Stimulated activated naive CD4-positive, alpha-beta T cell (primary cell): ENCODE measurements at regions not wholly inside any gene's neighbourhood (a gene's known extent, or its start where the extent isn't known, plus 50 kb on each side); places are given as distances from the start of the nearest gene placed in this dataset.
"Not testable (repeated sequence)": the region's sequence is repeated elsewhere in the genome, so short reads cannot be mapped to it uniquely, and the experiment has no call there.

Source experiments
- DNase-seq, 6 experiments: peaks; one replicate each; lab custom pipeline; 2025; lab: John Stamatoyannopoulos, UW

DNA sequence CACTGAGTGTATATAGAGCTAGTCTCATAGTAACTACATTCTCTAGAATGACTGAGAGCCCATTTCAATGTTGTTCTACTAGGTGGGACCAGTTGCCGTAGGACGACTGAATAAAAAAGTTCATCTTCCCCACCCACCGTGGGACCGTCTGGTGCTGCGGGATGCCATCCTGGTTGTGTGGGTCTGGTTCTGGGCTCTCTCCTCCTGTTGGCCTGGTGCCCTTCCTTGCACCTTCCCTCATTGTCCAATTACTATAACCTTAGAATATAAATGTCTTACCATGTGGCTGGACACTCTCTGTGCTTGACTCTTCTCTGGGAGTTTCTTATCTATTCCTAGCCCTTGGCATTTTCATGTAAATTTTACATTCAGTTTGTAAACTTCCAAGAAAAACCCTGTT, 344.4 kb downstream of the TCERG1L start:
- no peak for DNase-seq

DNA sequence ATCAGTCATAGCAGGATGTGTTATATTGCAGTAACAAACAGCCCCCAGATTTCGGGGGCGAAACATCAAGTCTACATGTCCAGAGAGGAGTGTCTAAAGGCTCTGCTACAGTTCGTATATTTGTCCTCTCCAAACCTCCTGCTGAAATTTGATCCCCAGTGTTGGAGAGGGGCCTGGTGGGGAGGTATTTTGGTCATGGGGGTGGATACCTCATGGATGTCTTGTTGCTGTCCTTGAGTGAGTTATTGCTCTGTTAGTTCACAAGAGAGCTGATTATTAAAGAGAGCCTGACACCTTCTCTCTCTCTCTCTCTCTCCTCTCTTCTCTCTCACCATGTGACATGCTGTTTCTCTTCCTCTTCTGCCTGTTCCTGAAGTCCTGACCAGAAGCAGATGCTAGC, 343.7 kb downstream of the TCERG1L start:
- no peak for DNase-seq

DNA sequence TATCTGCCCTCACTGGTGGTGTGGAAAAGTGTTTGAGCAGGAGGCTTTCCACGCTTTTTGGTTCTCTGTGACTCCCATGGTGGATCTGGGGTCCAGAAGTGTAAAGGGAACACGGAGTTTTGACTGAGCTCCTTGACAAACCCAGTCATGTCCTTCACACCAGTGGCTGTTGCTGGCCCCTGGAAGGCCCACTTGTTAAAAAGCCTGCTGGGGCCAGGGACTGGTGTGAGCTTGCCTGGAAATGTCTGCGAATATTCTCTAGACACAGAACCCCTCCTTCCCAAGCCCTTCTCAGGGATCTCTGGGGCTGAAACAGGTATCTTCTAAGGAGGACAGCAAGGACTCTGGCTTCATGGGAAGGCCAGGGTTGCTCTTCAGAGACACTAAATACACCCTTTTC, 343.0 kb downstream of the TCERG1L start:
- DNase-seq, result no peak

DNA sequence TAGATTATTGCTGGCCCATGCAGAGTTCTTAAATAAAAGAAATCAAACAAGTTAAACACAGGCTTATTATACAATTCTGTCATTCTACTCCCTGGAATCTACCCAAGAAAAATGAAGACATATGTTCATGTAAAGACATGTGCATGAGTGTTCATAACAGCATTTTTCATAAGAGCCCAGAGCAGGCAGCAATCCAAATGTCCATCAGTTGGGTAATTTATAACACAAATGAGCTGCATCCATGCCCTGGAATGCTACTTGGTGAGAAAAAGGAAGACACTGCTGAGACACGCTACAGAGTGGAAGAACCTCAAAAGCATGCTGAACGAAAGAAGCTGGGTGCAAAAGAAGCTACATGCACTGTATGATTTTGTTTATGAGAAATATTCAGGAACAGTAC, 342.6 kb downstream of the TCERG1L start:
- no peak for DNase-seq

DNA sequence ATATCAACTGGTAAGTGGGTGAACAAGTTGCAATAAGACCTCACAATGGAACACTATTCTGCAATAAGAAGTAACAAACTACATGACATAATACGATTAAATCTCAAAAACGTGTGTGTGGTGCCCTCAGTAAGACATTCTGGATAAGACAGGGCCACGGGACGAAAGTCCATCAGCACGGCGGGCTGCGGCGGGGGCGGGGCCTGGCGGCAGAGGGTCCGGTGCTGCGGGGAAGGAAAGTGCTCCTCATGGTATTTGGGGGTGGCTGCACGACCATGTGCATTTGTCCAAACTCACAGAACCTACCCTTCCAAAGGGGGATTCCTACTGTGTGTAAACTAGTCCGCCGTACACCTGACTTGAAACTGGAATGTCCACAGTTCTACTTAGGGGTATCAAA, 341.8 kb downstream of the TCERG1L start:
- DNase-seq, result no peak

DNA sequence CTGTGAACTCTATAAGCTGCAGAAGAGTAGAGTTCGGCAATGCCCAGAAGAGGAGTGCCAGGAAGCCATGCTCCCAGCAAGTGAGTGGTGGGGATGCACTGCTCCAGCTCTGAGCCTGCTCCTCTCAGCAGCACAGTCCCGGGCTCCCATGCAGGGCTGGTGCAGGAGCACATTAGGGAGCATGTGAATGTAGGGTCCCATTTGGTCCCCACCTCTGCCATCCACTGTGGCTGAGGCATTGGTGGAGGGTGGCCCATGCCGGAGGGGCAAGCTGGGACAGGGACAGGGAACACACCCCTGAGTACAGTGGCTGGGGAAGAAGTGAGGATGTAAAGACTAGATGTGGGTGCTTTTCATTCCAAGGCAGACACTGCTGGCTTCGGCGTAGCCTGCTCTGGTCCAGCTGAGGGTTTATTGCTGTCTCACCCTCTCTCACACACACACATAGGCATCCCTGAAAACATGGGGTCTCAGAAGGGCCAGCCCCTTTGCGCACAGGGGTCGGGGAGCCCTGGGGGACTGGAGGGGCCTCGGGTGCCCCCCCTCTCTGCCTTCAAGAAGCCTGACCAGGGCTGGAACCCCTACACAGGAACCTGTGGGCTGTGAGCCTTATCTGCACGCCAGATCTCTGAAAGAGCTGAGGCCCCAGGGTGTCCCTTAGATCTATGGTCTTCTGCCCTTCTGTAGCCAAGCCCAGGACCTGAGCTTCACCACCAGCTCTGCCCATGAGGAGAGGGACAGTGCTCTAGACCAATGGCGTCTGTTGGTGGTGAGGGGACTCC, 341.0 kb downstream of the TCERG1L start:
- DNase-seq, result no peak

DNA sequence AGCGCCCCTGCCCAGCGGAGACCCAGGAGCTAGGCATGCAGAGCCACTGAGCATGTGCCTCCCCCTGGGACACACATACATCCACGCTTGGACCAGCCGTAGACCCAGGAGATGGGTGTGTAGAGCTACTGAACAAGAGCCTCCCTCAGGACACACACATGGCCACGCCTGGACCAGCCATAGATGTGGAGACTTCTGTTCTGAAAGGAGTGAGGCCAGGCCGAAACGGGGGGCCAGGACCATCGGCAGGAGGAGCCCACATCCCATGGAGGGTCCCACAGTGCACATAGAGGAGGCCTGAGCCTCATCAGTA, 340.4 kb downstream of the TCERG1L start:
- DNase-seq, result no peak

DNA sequence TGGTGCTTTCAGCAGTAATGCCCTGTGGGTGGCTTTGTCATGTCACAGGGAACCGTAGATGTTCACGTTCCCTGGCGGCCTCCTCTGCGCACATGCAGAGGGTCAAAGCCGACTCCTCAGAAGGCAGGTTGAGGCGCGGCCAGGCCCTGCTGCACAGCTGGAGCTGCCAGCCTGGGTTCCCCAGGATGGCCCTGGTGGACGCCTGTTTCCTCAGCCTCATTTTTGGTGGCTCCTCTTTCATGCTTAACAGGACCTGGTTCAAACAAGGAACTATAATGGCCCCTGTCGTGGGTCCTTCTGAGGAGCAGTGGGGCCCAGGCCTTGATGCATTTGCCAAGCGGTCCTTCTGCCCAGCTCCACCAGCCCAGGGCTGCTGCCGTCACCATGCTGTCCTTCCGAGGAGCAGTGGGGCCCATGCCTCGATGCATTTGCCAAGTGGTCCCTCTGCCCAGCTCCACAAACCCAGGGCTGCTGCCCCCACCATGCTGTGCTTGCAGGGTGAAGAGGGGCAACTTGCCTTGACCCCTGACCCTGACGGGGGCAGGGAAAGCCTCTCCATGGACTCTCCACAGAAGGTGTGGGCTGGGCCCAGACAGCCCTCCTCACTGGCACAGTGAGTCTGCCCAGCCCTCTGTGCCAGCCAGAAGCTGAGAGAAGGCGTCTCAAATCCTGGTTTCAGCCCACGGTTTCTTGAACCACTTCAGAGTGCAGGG, 338.2 kb downstream of the TCERG1L start:
- DNase-seq, result no peak

DNA sequence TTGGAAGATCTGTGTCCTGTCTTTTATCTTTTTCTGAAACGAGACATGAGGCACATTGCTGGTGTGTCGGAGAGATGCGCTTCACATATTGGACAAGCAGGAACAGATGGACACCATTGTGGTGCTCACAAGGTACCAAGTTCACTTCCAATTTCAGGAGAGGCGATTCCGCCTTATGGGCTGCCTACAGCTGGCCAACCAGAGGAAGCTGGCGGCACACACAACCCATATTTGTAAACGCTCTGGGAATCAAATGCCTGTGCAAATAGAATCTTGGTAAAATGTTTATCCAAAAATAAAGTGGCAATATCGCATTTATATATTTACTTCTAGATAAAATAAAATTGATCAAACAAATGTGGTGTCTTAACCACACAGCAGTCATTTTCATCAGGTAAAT, 337.4 kb downstream of the TCERG1L start:
- no peak for DNase-seq

DNA sequence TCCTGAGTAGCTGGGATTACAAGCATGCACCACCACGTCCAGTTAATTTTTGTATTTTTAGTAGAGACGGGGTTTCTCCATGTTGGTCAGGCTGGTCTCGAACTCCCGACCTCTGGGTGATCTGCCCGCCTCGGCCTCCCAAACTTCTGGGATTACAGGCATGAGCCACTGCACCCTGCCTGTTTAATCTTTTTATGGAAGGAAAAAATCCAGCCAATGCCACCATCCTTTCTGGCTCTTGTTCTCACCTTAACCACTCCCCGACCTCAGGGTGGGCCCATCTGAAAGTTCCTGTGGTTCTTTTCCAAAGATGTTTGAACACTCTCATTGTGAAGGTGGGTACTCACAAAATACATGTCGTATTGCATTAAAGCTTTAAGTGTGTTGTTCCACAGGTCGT, 336.2 kb downstream of the TCERG1L start:
- not testable (repeated sequence) for DNase-seq

DNA sequence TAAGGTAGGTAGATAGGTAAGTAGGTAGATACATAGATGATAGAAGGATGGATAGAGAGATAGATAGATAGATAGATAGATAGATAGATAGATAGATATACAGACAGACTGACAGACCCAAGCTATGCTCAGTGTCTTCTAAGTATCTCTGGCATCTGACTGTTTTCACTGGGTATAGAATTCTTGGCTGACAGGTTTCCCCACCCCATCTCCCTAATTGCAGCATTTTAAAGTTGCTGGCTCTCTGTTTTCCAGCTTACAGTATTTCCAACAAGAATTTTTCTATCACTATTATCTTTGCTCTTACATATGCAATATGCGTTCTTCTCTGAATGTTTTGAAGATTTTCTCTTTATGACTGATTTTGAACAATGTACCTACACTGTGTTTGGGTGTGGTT, 328.7 kb downstream of the TCERG1L start:
- DNase-seq, result no peak

DNA sequence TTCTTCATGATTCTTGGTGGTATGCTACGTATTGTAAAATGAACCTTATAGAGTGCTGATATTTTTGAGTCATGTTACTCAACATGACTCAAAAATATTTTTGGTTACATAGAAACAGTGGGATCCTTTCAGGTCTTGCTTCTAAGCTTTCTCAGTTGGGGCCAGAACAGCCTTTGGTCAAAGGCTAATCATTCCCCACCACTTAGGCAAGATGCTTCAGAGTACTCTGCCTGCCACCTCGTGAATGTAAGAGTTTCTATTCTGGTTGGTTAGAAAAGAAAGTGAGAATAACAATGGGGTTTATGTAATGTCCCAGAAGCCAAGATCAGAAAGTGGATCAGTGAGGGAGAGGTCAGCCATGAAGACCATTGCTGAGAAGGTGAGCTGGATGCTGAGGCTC, 327.8 kb downstream of the TCERG1L start:
- DNase-seq, result no peak

DNA sequence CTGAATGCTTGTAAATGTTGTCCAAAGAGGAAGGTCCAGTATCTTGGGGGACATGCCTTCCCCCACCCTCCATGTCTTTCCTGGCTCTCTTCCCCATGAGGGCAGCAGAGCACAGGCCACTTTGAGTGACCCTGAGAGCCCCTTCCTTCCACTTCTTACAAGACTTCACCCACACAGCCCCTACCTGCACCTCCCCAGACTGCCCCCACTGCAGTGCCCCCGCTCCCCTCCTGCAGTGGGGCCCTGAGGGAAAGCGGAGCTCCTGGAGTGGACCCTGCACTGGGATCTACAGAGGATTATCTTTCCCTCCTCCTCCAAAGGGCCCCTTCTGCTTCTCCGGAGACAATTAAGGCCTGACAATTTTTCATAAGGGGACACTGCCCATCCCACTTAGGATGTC, 326.8 kb downstream of the TCERG1L start:
- DNase-seq, result no peak

DNA sequence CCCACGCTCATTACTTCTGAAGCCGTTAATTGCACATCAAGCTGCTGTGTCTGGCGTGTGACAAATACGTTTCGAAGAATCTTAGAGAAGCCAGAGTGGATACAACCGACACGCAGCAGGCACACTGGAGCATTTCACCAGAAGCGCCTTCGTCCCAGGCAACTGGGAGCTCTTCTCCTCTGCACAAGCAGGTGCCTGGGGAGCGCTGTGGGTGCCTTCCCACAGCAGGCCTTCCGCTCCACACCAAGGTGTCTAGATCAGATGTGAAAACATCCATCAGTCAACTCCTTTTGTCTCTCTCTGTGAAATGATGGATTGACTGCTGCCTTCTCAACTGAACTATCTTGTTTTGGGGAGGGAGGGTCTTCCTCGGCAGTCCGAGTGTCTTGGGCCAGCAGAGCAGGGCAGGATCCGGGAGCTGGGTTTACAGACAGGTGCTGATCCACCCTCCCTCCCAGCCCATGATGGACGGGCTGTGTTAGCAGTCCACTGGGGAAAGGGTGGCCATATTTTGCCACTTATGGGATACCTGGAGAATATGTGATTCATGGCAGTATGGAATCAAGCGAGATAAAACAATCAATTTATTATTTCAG, 326.3 kb downstream of the TCERG1L start:
- no peak for DNase-seq

DNA sequence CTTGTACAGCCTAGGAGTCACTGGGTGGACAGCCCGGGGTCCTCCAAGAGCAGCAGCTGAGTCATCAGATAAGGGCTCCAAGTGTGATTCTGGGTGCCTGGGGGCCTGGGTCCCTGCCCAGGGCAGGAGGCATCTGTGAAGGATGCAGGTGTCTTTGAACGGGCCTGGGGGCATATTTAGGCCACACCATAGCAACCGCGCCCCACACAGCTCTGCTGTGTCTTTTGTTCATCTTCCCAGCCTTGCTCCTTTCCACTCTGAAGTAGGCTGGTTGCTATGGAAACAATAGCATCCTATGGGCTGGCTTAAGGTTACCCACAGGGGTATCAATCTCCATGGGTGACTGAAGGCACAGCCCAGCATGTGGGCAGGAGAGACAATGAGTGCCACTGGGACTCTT, 324.7 kb downstream of the TCERG1L start:
- DNase-seq, result no peak

DNA sequence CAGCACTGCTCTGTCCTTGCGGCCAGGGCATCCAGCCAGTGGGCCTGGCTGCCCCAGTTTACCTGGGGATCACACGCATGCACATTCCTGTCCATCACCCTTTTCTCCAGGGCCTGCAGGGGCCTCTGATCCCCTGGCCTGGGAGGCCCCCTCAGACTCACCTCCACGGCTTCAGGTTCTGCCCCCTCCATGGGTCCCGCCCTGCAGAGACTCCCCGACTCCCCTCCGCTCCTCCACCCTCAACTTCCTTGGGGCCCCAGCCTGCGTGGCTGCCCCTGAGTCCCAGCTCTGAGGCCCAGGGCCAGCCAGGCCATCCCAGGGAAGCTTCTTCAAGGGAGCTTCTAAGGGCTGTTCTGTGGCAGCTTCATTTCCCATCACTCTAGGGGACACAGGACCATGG, 324.1 kb downstream of the TCERG1L start:
- DNase-seq, result no peak

DNA sequence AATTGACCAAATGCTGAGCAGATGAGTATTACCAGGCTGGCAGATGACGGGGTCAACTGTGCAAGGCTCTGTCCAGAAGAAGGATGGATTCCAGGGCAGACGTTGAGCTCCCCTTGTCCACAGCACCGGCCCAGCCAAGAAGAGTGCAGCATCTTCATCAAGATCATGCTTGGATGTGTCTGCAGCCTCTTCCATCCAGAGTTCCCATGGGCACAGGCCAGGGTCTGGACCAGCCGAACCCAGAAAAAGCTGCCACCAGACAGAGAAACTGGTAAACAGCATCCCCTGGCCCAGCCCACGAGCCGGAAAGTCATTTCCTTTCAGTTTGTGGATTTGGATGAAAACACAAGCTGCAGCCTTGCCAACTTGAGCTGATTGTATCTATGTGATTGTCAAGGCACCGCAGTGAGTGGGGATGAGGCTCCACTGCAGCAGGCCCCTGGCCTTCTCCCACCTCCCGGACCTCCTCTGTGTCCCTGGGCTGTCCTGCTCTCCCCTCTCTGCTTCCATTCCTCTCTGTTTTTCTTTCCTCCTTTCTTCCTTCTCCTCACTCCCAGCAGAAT, 321.8 kb downstream of the TCERG1L start:
- no peak for DNase-seq

DNA sequence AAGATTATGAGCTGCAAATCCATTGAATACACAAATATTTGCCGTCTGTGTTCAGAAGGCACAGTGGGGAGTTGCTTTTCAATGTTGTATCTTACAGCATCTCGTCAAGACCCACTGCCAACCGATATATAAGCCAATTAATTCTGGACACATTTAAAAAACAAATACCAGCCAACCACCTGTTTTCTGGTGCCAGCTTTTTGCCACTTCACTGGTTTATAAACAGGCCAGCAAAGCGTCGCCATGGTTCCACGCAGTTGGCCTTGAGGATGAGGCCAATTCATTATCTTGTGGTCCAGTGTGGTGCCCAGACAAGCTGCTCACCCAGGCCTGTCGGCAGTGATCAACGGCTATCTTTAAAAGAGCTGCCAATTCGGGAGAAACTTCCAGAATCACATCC, 321.0 kb downstream of the TCERG1L start:
- DNase-seq, result no peak

DNA sequence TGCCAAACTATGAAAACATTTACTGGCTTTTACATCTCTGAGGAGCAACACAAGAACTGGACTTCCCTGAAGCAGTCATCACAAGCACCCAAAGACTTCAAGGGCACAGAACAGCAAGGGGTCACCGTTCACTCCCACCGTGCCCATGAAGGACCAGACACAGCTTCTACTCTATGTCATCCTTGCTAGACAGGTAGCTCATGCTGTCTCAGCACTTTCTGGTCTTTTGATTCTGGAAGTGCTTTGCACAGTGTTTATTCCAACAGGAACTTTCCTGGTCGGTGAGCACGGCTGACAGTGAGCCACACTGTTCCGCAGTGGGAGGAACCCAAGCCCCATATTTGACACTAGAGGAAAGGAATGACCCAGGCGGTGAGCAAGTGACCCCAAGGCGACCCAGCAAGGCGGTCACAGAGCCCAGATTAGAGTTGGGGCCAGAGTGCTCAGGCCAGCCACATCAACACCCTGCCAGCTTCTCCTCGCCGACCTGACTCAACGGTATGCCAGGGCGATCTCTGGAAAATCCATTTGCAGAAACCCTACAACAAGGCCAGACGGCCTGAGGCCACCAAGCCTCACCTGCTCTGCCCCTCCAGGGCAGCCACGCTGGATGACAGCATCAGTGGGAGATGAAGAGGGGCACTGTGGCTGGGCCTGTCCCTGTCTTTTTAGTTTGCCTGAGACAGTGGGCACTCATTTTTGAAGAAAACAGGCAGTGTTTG, 318.6 kb downstream of the TCERG1L start:
- no peak for DNase-seq

DNA sequence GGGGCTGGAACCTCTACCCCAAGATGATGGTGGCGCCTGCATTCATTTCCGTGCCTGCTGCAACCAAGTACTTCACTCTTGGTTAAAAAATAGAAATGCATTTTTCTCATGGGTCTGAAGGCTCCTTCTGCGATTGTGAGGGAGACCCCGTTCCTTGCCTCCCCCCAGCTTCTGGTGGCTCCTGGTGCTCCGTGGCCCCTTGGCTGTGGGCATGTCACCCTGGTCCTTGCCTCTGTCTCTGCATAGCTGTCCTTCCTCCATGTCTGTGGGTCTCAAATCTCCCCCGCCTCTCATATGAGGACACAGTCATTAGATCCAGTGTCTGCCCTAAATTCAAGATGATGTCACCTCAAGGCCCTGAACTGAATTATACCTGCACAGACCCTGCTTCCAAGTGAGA, 317.9 kb downstream of the TCERG1L start:
- no peak for DNase-seq

DNA sequence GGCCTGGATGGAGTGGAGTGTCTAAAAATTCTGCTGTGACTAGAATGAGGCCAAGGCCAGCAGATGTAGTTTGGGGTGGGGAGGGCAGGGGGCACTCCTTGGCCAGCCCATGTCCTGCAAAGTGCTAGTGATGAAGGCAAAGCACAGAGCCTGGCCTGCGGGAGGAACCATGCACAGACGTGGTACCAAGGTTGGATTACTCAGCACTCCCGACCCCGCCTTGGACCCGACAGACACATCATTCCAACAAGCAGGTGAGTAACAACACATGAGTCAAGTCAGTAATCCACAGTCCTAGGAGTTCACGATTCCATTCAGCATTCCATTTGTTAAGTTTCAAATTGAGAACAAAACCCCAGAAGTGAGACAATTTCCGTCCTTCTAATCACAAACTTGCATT, 317.3 kb downstream of the TCERG1L start:
- DNase-seq, result no peak

DNA sequence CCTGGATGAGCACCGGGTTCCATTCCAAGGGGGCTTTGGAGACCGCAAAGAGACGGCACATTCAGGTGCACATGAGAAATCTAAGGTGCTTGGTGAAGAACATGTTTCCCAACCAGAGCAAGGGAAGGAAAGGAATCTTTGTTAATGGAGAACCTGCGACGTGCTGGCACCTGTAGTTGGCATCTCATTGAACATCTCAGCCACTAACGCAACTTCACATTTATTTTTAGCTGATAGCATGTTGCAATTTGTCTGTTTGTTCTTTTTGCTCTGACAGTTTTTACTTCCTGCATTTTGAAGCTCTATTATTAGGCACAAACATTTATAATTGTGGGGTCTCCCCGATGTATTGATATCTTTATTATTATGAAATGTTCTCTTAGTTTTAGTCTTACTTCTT, 316.7 kb downstream of the TCERG1L start:
- no peak for DNase-seq
